DOHH2 (cell line): ENCODE measurements at regions not wholly inside any gene's neighbourhood (a gene's known extent, or its start where the extent isn't known, plus 50 kb on each side); places are given as distances from the start of the nearest gene placed in this dataset.

Experiments used
- H3F3A ChIP-seq: fragments of 200-600 bp; sonication (generic), shearing (Covaris generic); 2 replicates; pipeline ENCODE4 v1.6.0; 2016; ENCODE audit warnings: antibody characterized with exemption, mild to moderate bottlenecking; ENCODE audit not compliant: control insufficient read depth, insufficient read depth
- H3K27ac ChIP-seq: fragments of 200-600 bp; sonication (generic); 2 replicates; pipeline ENCODE4 v1.5.1; 2014; ENCODE audit warnings: low read depth, mild to moderate bottlenecking, low read length, moderate library complexity
- H3K27me3 ChIP-seq: fragments of 200-600 bp; sonication (generic); 2 replicates; pipeline ENCODE4 v1.6.1; 2014; ENCODE audit warnings: mild to moderate bottlenecking, low read length, mixed read lengths; ENCODE audit not compliant: control insufficient read depth
- H3K36me3 ChIP-seq: fragments of 200-600 bp; sonication (generic); 2 replicates; pipeline ENCODE4 v1.6.1; 2014; ENCODE audit warnings: mild to moderate bottlenecking, low read length, moderate library complexity, mixed read lengths; ENCODE audit not compliant: control insufficient read depth
- H3K4me1 ChIP-seq: fragments of 200-600 bp; sonication (generic); 2 replicates; pipeline ENCODE4 v1.6.1; 2014; ENCODE audit warnings: mild to moderate bottlenecking, low read length, mixed read lengths; ENCODE audit not compliant: control insufficient read depth
- H3K4me2 ChIP-seq: fragments of 200-600 bp; sonication (generic); 2 replicates; pipeline ENCODE4 v1.6.0; 2014; ENCODE audit warnings: mild to moderate bottlenecking, low read length, moderate library complexity
- H3K4me3 ChIP-seq: fragments of 200-600 bp; sonication (generic); 2 replicates; pipeline ENCODE4 v1.5.1; 2014; ENCODE audit warnings: mild to moderate bottlenecking, low read length, mixed read lengths
- H3K79me2 ChIP-seq: fragments of 200-600 bp; sonication (generic); 2 replicates; pipeline ENCODE4 v1.6.1; 2014; ENCODE audit warnings: mild to moderate bottlenecking, low read length, mixed read lengths; ENCODE audit not compliant: control insufficient read depth
- H3K9me2 ChIP-seq: fragments of 200-600 bp; sonication (generic); replicated peaks from 2 replicates; pipeline ENCODE4 v1.6.1; 2014; ENCODE audit warnings: mild to moderate bottlenecking, low read length, mixed read lengths; ENCODE audit not compliant: control insufficient read depth
- H3K9me3 ChIP-seq: fragments of 200-600 bp; sonication (generic); 2 replicates; pipeline ENCODE4 v1.6.1; 2014; ENCODE audit warnings: antibody characterized with exemption, low read length, mixed read lengths; ENCODE audit not compliant: control insufficient read depth, insufficient read depth
- H4K20me1 ChIP-seq: fragments of 200-600 bp; sonication (generic); 2 replicates; pipeline ENCODE4 v1.6.0; 2014; ENCODE audit warnings: low read depth, mild to moderate bottlenecking, antibody characterized with exemption, low read length, moderate library complexity; ENCODE audit not compliant: control insufficient read depth, insufficient read depth
- CTCF ChIP-seq: fragments of 200-600 bp; sonication (generic); IDR thresholded peaks from one replicate; pipeline ENCODE4 v1.5.1; 2014; ENCODE audit warnings: antibody characterized with exemption, mild to moderate bottlenecking, low read depth, low read length; ENCODE audit not compliant: poor library complexity, severe bottlenecking
- EZH2phosphoT487 ChIP-seq: fragments of 200-600 bp; sonication (generic); IDR thresholded peaks from 2 replicates; pipeline ENCODE4 v1.6.1; 2017; ENCODE audit warnings: borderline replicate concordance, mild to moderate bottlenecking, antibody characterized with exemption, low read length, moderate library complexity, mixed read lengths

- Histone ChIP-seq H3K27ac (no peak overlapping the region), H3K9me2 (no peaks in the 10 kb centered on the region), H3K27me3 (no peaks in the 10 kb centered on the region), H3F3A (no peaks in the 10 kb centered on the region), H3K36me3 (no peaks in the 10 kb centered on the region), H3K4me2 (no peak overlapping the region), H3K4me3 (no peak overlapping the region), H3K79me2 (no peaks in the 10 kb centered on the region), H3K9me3 (no peaks in the 10 kb centered on the region), H4K20me1 (no peaks in the 10 kb centered on the region), H3K4me1 (no peaks in the 10 kb centered on the region)
- TF ChIP-seq EZH2phosphoT487 (no peak), CTCF (no peak)
Measured at GRCh38 chrX:16376056-16376455, 208.8 kb downstream of the MAGEB17 start.

- H3K9me3 ChIP-seq, result no peaks in the 10 kb centered on the region
- H3K27ac ChIP-seq, result no peak overlapping the region
- H3K4me1 ChIP-seq, result no peaks in the 10 kb centered on the region
- no peaks in the 10 kb centered on the region for H3K79me2 ChIP-seq
- H3K4me3 ChIP-seq, result no peak overlapping the region
- no peaks in the 10 kb centered on the region for H3F3A ChIP-seq
- no peaks in the 10 kb centered on the region for H4K20me1 ChIP-seq
- no peak overlapping the region for H3K4me2 ChIP-seq
- no peaks in the 10 kb centered on the region for H3K9me2 ChIP-seq
- no peak for TF ChIP-seq EZH2phosphoT487
- no peak for TF ChIP-seq CTCF
- H3K27me3 ChIP-seq, result no peaks in the 10 kb centered on the region
- H3K36me3 ChIP-seq, result no peaks in the 10 kb centered on the region
Measured at GRCh38 chrX:16386126-16386525, 218.8 kb downstream of the MAGEB17 start.

GRCh38 chrX:16392597-16392996 is 225.3 kb downstream of the MAGEB17 start:
- Histone ChIP-seq H3K27me3 (no peaks in the 10 kb centered on the region), H3K9me2 (no peaks in the 10 kb centered on the region), H3K9me3 (no peaks in the 10 kb centered on the region), H3K27ac (no peak overlapping the region), H3K4me3 (no peak overlapping the region), H3K36me3 (no peaks in the 10 kb centered on the region), H3F3A (no peaks in the 10 kb centered on the region), H3K79me2 (no peaks in the 10 kb centered on the region), H3K4me2 (no peak overlapping the region), H4K20me1 (no peaks in the 10 kb centered on the region), H3K4me1 (no peaks in the 10 kb centered on the region)
- TF ChIP-seq CTCF (no peak), EZH2phosphoT487 (no peak)

- no peaks in the 10 kb centered on the region for H3F3A ChIP-seq
- H3K79me2 ChIP-seq, result no peaks in the 10 kb centered on the region
- no peak overlapping the region for H3K4me3 ChIP-seq
- H3K4me1 ChIP-seq, result no peaks in the 10 kb centered on the region
- H3K27ac ChIP-seq, result no peak overlapping the region
- no peaks in the 10 kb centered on the region for H3K9me3 ChIP-seq
- no peaks in the 10 kb centered on the region for H4K20me1 ChIP-seq
- no peak overlapping the region for H3K4me2 ChIP-seq
- no peaks in the 10 kb centered on the region for H3K27me3 ChIP-seq
- H3K9me2 ChIP-seq, result no peaks in the 10 kb centered on the region
- TF ChIP-seq EZH2phosphoT487, result no peak
- no peak for TF ChIP-seq CTCF
- no peaks in the 10 kb centered on the region for H3K36me3 ChIP-seq
Measured at GRCh38 chrX:16394290-16394689, 227.0 kb downstream of the MAGEB17 start.
